ENCODE measurements at regions not wholly inside any gene's neighbourhood (a gene's known extent, or its start where the extent isn't known, plus 50 kb on each side); places are given as distances from the start of the nearest gene placed in this dataset.

DNA sequence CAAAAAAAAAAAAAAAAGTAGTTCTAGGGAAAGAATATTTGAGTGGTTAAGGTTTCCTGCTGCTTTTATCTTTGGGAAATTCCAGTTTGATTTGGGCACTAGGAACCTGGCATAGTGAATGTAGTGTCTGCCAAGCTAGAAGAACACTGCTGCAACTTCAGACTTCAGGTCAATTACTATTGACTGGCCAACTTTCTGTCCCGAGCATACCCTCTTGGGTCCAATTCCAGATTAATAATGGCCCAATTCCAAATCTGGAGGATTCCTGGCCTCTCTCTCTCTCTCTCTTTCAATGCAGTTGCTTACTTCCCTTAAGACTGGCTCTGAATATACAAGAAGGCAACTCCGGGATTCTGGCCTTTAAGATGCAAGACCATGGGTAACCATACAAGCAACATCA, 74.9 kb downstream of the ANKEF1 start:
- DNase-seq (ENCODE audit: low read depth in 2 of 2) = no peak
- no peaks in the 10 kb centered on the region for H3K9me3 ChIP-seq (ENCODE audit: control insufficient read depth, insufficient read depth, low read depth, low read length)
- H3K9ac ChIP-seq (ENCODE audit: insufficient read depth, low read length) = no peak overlapping the region
- H3K36me3 ChIP-seq (ENCODE audit: control insufficient read depth, insufficient read depth, low read length) = no peaks in the 10 kb centered on the region
- H3K4me3 ChIP-seq (replicated peaks in 1 of 4; ENCODE audit: control extremely low read depth in 1 of 4, insufficient read depth in 1 of 4, low read depth in 3 of 4, low read length in 4 of 4) = no peak overlapping the region
- H3K27me3 ChIP-seq (ENCODE audit: control insufficient read depth, insufficient read depth, low read length) = no peaks in the 10 kb centered on the region
- H4K20me1 ChIP-seq (ENCODE audit: control insufficient read depth, extremely low read depth, insufficient read depth, low read length) = no peaks in the 10 kb centered on the region
- H3K4me1 ChIP-seq (ENCODE audit: control insufficient read depth, extremely low read depth, insufficient read depth, low read length) = peaks cover 2% of the 10 kb centered on the region
- no peak overlapping the region for H3K4me2 ChIP-seq (ENCODE audit: extremely low read depth, insufficient read depth, low read length)
- H3K27ac ChIP-seq (ENCODE audit: insufficient read depth, low read length) = no peak overlapping the region
- TF ChIP-seq, protein P1, sequence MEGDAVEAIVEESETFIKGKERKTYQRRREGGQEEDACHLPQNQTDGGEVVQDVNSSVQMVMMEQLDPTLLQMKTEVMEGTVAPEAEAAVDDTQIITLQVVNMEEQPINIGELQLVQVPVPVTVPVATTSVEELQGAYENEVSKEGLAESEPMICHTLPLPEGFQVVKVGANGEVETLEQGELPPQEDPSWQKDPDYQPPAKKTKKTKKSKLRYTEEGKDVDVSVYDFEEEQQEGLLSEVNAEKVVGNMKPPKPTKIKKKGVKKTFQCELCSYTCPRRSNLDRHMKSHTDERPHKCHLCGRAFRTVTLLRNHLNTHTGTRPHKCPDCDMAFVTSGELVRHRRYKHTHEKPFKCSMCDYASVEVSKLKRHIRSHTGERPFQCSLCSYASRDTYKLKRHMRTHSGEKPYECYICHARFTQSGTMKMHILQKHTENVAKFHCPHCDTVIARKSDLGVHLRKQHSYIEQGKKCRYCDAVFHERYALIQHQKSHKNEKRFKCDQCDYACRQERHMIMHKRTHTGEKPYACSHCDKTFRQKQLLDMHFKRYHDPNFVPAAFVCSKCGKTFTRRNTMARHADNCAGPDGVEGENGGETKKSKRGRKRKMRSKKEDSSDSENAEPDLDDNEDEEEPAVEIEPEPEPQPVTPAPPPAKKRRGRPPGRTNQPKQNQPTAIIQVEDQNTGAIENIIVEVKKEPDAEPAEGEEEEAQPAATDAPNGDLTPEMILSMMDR (conservative IDR thresholded peaks at IDR 0.05 in 1 of 2, IDR thresholded peaks at IDR 0.05 in 1 of 2; ENCODE audit: low read depth in 1 of 2, low read length in 2 of 2) = no peak
- no peak for TF ChIP-seq EZH2 (IDR thresholded peaks at IDR 0.05; ENCODE audit: low read length, missing control alignments)
- no peak overlapping the region for H2AFZ ChIP-seq (ENCODE audit: low read length)
- no peaks in the 10 kb centered on the region for H3K79me2 ChIP-seq (ENCODE audit: control insufficient read depth, insufficient read depth, low read length)

DNA sequence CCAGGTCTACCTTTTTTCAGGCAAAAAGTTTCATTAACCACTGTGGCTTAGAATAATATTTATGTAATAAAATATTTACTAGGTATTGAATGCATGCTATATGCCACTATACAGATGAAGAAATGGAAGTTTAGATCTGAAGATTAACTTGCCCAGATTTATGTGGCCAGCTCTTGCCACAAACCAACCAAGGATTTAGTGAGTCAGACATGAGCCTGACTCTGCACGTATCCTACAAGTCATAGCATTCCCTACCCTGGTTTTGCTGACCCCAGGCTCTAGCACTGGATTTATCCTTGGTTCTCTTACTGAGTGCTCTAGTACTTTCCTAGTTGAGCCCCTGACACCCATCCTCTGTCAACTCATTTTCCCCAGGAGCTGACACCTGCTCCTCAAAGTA, 75.4 kb downstream of the ANKEF1 start:
- Histone ChIP-seq H3K36me3 (ENCODE audit: control insufficient read depth, insufficient read depth, low read length) (no peaks in the 10 kb centered on the region), H4K20me1 (ENCODE audit: control insufficient read depth, extremely low read depth, insufficient read depth, low read length) (no peaks in the 10 kb centered on the region), H3K27ac (ENCODE audit: insufficient read depth, low read length) (no peak overlapping the region), H3K9me3 (ENCODE audit: control insufficient read depth, insufficient read depth, low read depth, low read length) (no peaks in the 10 kb centered on the region), H2AFZ (ENCODE audit: low read length) (no peak overlapping the region), H3K4me3 (replicated peaks in 1 of 4; ENCODE audit: control extremely low read depth in 1 of 4, insufficient read depth in 1 of 4, low read depth in 3 of 4, low read length in 4 of 4) (no peak overlapping the region), H3K79me2 (ENCODE audit: control insufficient read depth, insufficient read depth, low read length) (no peaks in the 10 kb centered on the region), H3K9ac (ENCODE audit: insufficient read depth, low read length) (no peak overlapping the region), H3K27me3 (ENCODE audit: control insufficient read depth, insufficient read depth, low read length) (no peaks in the 10 kb centered on the region), H3K4me2 (ENCODE audit: extremely low read depth, insufficient read depth, low read length) (no peak overlapping the region), H3K4me1 (ENCODE audit: control insufficient read depth, extremely low read depth, insufficient read depth, low read length) (peaks cover 2% of the 10 kb centered on the region)
- TF ChIP-seq EZH2 (IDR thresholded peaks at IDR 0.05; ENCODE audit: low read length, missing control alignments) = no peak
- TF ChIP-seq, protein P1 (conservative IDR thresholded peaks at IDR 0.05 in 1 of 2, IDR thresholded peaks at IDR 0.05 in 1 of 2; ENCODE audit: low read depth in 1 of 2, low read length in 2 of 2) = no peak
- peak in 1 of 2 donors; percentile 81 for DNase-seq (ENCODE audit: low read depth in 2 of 2)

DNA sequence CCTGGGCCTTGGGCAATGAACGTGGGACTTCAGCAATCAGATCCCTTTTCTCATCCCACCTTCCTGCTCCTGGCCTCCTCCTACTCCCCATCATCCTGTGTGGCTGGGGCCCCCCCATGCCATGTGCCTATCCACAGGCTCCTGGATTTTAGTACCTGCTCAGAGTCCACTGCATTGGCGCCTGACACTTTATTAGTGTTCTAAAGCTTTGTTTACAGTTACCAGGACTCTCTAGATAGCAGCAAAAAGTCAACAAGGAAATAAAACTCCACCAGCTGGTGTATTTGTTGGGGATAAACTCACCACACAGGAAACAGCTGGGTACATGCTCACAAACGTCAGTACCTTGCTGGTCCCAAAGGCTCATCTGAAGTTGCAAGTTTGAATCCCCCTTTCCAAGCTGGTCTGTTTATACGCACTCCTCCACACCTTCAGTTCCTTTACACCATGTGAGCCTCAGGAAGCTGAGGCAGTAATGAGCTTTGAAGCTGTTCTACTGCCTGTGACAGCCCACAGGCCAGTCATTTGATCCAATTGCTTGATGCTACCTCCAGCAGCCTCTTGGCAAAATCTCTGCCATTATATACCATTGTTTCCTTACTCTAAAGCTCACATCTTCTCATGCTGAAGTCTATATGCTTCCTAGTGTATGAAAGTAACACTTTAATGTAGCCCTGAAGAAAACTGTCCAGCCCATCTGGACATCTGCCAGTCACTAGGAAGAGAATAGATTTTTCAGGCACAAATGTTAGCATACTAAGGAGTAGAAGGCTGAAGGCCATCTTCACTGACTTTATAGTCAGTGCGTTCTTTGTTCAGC, 76.6 kb downstream of the ANKEF1 start:
- TF ChIP-seq, protein P1 (conservative IDR thresholded peaks at IDR 0.05 in 1 of 2, IDR thresholded peaks at IDR 0.05 in 1 of 2; ENCODE audit: low read depth in 1 of 2, low read length in 2 of 2) = no peak
- TF ChIP-seq EZH2 (IDR thresholded peaks at IDR 0.05; ENCODE audit: low read length, missing control alignments) = no peak
- H3K9ac ChIP-seq (ENCODE audit: insufficient read depth, low read length) = no peak overlapping the region
- H3K79me2 ChIP-seq (ENCODE audit: control insufficient read depth, insufficient read depth, low read length) = no peaks in the 10 kb centered on the region
- no peaks in the 10 kb centered on the region for H3K9me3 ChIP-seq (ENCODE audit: control insufficient read depth, insufficient read depth, low read depth, low read length)
- H2AFZ ChIP-seq (ENCODE audit: low read length) = no peak overlapping the region
- no peak overlapping the region for H3K4me2 ChIP-seq (ENCODE audit: extremely low read depth, insufficient read depth, low read length)
- H3K4me1 ChIP-seq (ENCODE audit: control insufficient read depth, extremely low read depth, insufficient read depth, low read length) = peaks cover 6% of the 10 kb centered on the region
- no peak overlapping the region for H3K27ac ChIP-seq (ENCODE audit: insufficient read depth, low read length)
- H4K20me1 ChIP-seq (ENCODE audit: control insufficient read depth, extremely low read depth, insufficient read depth, low read length) = no peaks in the 10 kb centered on the region
- no peaks in the 10 kb centered on the region for H3K36me3 ChIP-seq (ENCODE audit: control insufficient read depth, insufficient read depth, low read length)
- no peak for DNase-seq (ENCODE audit: low read depth in 2 of 2)
- H3K4me3 ChIP-seq (replicated peaks in 1 of 4; ENCODE audit: control extremely low read depth in 1 of 4, insufficient read depth in 1 of 4, low read depth in 3 of 4, low read length in 4 of 4) = no peak overlapping the region
- H3K27me3 ChIP-seq (ENCODE audit: control insufficient read depth, insufficient read depth, low read length) = no peaks in the 10 kb centered on the region
